Omental fat pad (tissue), 3 donors: ENCODE measurements at regions not wholly inside any gene's neighbourhood (a gene's known extent, or its start where the extent isn't known, plus 50 kb on each side); places are given as distances from the start of the nearest gene placed in this dataset.
"Not testable (repeated sequence)": the region's sequence is repeated elsewhere in the genome, so short reads cannot be mapped to it uniquely, and the experiment has no call there.

ENCODE experiments used
- ATAC-seq: fragments of 150-250 bp; one replicate; pipeline ENCODE4 v1.9.1; 2016; ENCODE audit warnings: mild to moderate bottlenecking, moderate library complexity; ENCODE audit not compliant: low FRiP score
- DNase-seq: peaks from one replicate; pipeline ENCODE4 v3.0.0-alpha.2; 2019; ENCODE audit warnings: low spot score
- TF ChIP-seq, protein P1 (sequence below), 3 donors: fragments of 450-650 bp; IDR thresholded peaks; one replicate each; pipeline ENCODE4 v1.5.1; 2016 to 2017; ENCODE audit warnings: antibody characterized with exemption in 3 of 3, mild to moderate bottlenecking in 3 of 3, moderate library complexity in 2 of 3

DNA sequence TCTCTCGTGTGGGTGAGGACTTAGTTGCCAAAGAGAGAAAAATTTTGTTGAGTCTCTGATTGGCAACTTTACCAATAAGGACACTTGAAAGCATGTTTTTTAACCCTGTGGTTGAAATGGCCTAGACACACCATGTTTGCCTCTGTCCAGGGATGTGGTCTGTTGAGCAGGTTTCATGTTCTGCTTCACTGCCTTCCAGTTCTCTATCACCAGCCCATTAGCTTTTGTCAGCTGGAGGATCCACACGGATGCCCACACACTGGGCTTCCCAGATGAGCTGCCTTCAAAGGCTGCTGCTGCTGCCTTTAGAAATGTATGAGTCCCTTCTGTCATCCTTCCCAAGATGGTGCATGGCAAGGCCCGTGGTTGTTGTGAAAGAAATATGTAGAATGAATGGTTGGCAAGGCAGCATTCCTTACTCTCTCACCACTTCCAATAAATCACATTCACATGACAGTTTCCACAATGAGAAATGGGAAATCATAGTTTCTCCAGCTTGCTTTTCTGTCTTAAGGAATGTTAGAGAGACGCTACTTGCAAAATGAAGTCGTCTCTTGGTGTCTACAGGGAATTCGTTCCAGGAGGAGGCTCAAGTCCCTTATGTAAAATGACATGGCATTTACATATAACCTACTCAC, 108.2 kb upstream of the SLC35F3 start:
- TF ChIP-seq, protein P1, sequence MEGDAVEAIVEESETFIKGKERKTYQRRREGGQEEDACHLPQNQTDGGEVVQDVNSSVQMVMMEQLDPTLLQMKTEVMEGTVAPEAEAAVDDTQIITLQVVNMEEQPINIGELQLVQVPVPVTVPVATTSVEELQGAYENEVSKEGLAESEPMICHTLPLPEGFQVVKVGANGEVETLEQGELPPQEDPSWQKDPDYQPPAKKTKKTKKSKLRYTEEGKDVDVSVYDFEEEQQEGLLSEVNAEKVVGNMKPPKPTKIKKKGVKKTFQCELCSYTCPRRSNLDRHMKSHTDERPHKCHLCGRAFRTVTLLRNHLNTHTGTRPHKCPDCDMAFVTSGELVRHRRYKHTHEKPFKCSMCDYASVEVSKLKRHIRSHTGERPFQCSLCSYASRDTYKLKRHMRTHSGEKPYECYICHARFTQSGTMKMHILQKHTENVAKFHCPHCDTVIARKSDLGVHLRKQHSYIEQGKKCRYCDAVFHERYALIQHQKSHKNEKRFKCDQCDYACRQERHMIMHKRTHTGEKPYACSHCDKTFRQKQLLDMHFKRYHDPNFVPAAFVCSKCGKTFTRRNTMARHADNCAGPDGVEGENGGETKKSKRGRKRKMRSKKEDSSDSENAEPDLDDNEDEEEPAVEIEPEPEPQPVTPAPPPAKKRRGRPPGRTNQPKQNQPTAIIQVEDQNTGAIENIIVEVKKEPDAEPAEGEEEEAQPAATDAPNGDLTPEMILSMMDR (IDR thresholded peaks at IDR 0.05) = no peak
- no peak for ATAC-seq
- no peak for DNase-seq

DNA sequence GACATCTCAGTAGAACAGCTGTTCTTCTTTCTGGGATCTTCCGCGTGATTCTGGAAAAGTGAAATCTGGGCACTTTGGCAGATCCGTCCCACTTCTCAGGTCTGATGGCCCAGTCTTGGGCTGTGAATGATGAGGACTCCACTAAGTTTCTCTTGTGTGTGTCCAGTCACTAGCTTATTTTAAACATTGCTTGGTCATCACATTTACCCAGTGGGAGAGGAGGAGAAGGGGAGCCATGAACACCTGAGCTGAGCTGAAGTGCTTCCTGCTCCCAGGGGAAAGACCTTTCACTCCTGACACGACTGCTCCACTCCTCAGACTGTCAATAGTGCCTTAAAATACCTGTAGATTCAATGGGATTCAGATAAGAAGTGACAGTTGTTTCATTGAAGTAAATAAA, 101.9 kb upstream of the SLC35F3 start:
- ATAC-seq = no peak
- DNase-seq = no peak
- TF ChIP-seq, protein P1 (IDR thresholded peaks at IDR 0.05) = no peak

DNA sequence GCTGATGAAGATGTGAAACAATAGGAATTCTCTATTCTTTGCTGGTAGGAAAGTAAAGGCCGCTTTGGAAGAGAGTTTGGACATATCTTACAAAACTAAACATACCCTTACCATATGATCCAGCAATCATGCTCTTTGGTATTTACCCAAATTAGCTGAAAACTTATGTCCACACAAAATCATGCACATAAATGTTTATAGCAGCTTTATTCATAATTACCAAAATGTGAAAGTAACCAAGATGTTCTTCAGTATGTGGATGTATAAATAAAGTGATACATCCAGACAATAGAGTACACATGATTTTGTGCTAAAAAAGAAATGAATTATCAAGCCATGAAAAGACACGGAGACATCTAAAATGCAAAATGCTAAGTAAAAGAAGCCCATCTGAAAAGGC, 98.7 kb upstream of the SLC35F3 start:
- DNase-seq = no peak
- TF ChIP-seq, protein P1 (IDR thresholded peaks at IDR 0.05) = no peak
- ATAC-seq = no peak

GRCh38 chr1:233815357-233815756, 89.1 kb upstream of the SLC35F3 start:
- DNase-seq (no peak), ATAC-seq (no peak)
- TF ChIP-seq, protein P1 (IDR thresholded peaks at IDR 0.05) = no peak

DNA sequence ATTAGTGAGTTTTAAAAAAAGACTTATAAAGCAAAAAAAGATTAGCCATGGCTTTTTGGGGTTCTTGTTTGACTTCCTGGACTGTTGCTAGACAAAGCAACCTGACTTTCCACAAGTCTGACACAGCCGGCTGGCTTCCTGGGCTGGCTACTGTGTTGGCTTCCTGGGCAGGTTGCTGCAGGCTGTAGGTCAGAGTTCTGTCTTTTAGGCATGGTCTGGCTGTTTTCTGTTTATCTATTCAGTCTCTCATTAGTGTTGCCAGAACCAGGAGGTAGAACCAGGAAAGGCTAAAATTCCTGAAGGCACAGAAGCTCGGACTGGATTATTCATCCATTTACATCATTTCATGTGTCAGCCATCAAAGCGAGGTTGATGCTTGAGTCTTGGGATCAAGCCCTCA, 88.6 kb upstream of the SLC35F3 start:
- no peak for DNase-seq
- ATAC-seq = no peak
- TF ChIP-seq, protein P1 (IDR thresholded peaks at IDR 0.05) = no peak

DNA sequence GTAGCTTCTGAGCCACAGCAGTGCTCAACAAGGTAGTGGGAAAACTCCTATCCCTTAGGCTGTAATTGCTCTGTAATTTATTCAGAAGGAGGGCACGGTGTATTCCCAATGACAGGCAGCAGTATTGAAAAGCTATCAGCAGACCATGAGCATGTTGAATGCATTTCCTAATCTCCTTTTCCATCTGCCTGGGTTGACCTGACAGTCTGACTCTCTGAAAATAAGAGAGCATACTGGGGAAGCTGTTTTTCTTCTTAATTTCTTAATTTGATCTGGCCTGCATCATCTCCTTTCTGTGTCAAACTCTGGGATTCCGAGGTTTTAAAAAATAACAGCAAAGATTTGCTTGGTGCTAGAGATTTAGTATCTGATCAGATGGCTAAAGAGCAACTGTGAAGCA, 88.1 kb upstream of the SLC35F3 start:
- ATAC-seq = no peak
- no peak for DNase-seq
- TF ChIP-seq, protein P1 (IDR thresholded peaks at IDR 0.05) = no peak

DNA sequence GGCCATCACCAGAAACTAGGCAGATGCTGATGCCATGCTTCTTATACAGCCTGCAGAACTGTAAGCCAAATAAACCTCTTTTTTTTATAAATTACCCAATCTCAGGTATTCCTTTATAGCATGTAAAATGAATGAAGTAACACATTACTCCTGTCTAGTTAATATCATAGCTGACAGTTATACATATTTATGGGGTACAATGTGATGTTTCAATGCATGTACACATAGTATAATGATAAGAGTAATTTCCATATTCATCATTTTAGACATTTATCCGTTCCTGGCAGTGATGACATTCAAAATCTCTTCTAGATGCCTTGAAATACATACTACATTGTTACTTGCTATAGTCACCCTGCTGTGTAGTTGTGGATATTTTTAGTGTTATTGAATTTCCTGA, 85.4 kb upstream of the SLC35F3 start:
- DNase-seq (no peak), ATAC-seq (no peak)
- TF ChIP-seq, protein P1 (IDR thresholded peaks at IDR 0.05) = no peak

DNA sequence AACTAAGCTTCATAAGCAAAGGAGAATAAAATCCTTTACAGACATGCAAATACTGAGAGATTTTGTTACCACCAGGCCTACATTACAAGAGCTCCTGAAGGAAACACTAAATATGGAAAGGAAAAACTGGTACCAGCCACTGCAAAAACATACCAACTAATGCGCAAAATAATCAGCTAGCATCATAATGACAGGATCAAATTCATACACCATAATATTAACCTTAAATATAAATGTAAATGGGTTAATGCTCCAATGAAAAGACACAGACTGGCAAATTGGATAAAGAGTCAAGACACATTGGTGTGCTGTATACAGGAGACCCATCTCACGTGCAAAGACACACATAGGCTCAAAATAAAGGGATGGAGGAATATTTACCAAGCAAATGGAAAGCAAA, 80.3 kb upstream of the SLC35F3 start:
- not testable (repeated sequence) for ATAC-seq, DNase-seq

- DNase-seq, ATAC-seq: not testable (repeated sequence)
Measured at GRCh38 chr1:233827937-233828336, 76.5 kb upstream of the SLC35F3 start.
